ENCODE measurements at regions not wholly inside any gene's neighbourhood (a gene's known extent, or its start where the extent isn't known, plus 50 kb on each side); places are given as distances from the start of the nearest gene placed in this dataset.

- no peak for DNase-seq (ENCODE audit: low spot score)
These were observed 373.3 kb upstream of the THBS1 start for GRCh38 chr15:39207532-39208115.

DNA sequence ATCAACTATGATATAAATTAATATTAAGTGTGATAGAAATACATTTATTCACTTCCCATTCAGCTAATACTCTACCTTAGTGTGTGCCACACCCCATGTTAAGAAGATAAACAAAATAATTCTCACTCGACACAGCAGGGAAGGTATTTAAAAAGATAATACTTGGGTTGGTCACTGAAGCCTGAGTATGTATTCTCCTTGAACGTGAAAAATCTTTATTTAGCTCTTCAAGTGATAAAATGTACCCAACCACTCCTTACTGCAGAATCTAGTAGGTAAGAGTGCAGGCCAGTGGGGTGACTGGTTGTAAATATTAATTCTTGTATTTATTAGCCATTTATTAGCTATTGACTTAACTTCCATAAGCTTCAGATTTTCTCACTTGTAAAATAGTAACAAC is 372.7 kb upstream of the THBS1 start:
- no peak for DNase-seq (ENCODE audit: low spot score)

- no peak for DNase-seq (ENCODE audit: low spot score)
These were observed 371.2 kb upstream of the THBS1 start for GRCh38 chr15:39209548-39210211.

DNA sequence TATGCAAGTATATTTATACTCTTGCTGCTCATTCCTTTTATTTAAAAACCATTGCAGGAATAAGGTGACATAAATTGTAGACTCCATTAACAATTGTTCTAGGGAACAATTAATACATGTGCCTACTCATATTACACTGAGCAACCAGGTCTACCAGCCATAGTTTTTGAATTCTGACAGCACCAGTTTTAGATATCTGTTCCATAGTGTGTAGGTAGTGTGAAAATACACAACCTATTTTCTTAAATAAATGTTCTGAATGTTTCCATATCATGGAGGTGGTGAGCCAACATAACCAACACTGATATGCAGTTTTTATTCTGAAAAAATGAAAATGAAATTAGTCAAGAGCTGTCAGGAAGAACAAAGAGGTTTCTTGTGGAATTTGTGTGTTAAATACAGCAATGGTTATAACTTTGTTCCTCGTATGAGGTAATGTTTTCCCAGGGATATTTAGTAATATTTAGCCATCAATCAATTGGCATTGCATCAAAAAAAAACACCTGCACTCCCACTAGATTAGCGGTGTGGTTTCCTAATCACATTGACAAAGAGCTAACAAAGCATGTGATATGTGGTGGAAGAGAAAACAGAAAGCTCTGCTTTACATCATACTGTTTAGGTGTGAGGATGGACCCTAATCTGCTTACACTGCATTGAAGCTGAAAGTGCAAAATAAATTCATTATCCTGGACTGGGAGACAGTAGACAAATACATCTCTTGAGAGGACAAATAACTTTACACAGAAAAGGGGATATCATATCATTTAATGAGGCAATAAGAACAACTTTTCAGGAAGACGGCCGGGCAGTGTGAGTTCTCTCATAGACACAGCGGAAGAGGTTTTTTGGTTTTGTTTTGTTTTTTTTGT is 369.5 kb upstream of the THBS1 start:
- DNase-seq (ENCODE audit: low spot score), result no peak

DNA sequence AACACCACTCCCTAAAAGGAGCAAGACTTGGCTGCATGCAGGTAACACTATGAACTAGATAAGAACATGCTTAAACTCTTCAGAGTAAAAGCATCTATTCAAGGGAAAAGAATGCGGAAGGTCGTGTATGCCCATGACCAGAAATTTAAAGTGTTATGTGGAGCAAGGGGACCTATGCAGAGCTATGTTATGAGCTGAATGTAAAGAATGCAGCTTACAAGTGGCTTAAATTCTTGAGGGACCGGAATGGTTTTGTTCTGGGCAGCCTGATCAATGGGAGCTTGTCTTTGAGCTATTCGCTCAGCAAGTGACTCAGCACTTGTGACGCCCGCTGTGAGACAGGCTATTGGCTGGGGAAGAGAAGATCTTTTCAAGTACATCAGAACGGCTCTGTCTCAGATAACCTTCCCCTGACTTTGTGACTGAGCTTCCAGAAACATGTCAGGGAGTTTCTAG is 367.5 kb upstream of the THBS1 start:
- DNase-seq (ENCODE audit: low spot score), result peak; percentile 68

DNA sequence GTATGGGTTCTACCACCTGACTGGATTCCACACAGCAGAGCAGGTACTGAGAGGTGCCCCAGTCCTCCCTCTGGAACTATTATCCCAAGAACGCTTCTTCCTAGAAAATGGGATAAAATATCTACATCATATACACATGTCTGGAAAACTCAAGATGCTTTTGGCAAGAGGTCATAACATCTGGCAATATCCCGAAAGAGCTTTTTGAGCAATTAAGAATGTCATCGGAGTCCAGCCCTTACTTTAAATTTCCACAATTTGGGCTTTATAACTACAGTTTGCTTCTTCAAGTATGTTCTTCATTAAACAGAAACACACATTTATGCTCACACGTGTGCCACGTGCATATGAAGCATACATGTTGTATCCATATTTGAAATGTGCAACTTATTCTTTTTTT is 365.9 kb upstream of the THBS1 start:
- no peak for DNase-seq (ENCODE audit: low spot score)

- DNase-seq (ENCODE audit: low spot score), result no peak
These were observed 364.1 kb upstream of the THBS1 start for GRCh38 chr15:39216816-39217215.

DNA sequence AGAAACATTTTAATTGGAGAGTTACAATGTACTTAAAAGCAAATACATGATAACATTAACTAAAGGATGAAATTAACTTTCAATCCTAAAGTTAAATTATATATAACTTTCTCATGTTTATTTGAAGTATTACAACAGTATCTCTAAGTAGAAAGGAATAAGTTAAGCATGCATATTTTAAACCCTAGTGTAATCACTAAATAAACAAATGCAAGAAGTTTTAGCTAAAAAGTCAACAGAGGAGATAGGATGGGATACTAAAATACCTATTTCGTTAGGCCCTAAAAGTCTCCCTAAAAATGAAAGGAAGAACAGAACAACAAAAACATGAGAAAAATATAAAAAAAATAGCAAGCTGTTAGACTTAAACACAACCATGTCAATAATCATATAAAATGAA is 361.3 kb upstream of the THBS1 start:
- DNase-seq (ENCODE audit: low spot score), result no peak

GRCh38 chr15:39226169-39226937 is 354.5 kb upstream of the THBS1 start:
- no peak for DNase-seq (ENCODE audit: low spot score)

GRCh38 chr15:39227001-39227400 is 353.9 kb upstream of the THBS1 start:
- DNase-seq (ENCODE audit: low spot score), result no peak

DNA sequence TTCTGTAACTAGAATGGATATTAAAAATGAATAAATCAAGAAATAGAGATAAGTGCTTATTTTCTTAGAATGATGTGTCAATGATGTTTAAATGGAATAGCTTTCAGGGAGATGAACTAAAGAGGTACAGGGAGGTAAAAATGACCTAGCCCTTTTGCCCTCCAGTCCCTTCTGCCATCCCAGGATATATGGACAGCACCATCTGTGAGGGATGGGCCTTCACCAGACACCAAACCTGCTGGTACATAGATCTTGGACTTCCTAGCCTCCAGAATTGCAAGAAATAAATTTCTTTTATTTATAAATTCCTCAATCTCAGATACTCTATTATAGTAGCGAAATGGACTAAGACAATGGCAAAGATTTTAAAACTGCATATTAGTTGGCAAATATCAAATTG is 352.0 kb upstream of the THBS1 start:
- no peak for DNase-seq (ENCODE audit: low spot score)

DNA sequence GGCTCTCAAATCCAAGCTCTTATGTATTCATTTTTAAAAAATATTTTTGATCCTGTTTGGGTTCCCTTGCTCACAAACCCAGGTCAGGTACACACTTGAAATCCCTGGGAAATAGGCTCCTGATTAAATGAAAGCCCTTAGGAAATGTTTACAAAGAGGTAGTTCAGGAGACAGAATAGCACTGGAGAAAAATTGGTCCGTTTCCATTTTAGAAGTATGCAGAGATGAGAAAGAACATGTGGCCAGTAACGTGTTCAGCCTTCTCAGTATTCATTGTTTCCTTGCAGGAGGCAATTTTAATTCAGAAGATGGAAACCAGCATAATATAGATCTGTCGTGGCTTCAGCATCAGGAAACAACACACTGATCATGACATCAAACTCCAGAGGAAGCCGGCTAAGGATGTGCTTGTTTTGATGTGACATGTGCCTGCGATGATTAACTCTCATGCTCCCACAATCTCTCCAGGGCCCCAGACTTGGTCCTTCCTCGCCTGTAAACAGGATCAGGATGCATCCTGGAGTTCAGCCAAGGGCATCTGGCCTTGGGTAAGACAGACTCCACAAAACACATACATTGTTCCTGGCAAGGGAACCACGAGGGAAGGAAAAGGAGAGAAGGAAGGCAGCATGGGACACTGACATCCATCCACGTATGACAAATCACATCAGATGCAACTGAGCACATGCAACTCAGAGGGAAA is 350.5 kb upstream of the THBS1 start:
- no peak for DNase-seq (ENCODE audit: low spot score)

- no peak for DNase-seq (ENCODE audit: low spot score)
These were observed 350.0 kb upstream of the THBS1 start for GRCh38 chr15:39230908-39231285.

GRCh38 chr15:39232512-39232911 is 348.4 kb upstream of the THBS1 start:
- DNase-seq (ENCODE audit: low spot score), result peak; percentile 77

GRCh38 chr15:39235084-39235795 is 345.6 kb upstream of the THBS1 start:
- no peak for DNase-seq (ENCODE audit: low spot score)

- DNase-seq (ENCODE audit: low spot score), result no peak
These were observed 344.5 kb upstream of the THBS1 start for GRCh38 chr15:39236375-39236774.

- no peak for DNase-seq (ENCODE audit: low spot score)
These were observed 342.4 kb upstream of the THBS1 start for GRCh38 chr15:39238443-39238842.

DNA sequence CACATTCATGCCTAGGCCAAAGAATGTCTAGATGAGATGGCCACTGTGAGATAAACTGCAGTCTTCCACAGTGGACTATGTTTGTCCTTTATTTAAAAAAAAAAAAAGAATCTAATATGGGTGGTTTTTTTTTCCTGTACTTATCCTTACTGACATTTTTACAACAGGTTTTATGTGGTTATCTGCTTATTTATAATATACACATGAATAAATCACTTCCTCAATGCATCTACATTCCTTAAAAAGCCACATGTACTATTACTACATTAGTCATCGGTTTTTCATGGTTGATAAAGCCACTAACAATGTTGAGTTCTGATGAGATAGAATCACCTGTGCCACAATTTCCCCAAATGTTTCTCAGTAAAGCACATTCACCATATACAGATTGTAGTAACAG is 341.3 kb upstream of the THBS1 start:
- no peak for DNase-seq (ENCODE audit: low spot score)

DNA sequence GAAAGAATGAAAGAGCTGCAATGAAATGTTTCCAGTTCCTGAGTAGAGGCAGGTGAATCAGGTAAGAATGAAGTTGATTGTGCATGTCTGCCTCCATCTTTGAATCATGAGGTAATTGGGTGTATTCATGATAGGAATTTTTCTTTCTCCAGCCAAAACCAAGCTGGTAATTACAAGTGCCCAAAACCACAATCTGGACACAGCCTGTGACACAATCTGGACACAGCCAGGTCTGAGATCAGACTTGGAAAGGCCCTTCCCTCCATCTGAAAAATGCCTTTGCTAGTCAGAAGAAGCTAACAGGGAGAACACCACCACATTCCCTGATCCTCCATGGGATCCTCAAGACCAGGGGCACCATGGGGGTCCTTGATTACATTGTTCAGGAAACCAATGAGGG is 338.5 kb upstream of the THBS1 start:
- peak; percentile 38 for DNase-seq (ENCODE audit: low spot score)

- no peak for DNase-seq (ENCODE audit: low spot score)
These were observed 337.5 kb upstream of the THBS1 start for GRCh38 chr15:39243396-39243795.

DNA sequence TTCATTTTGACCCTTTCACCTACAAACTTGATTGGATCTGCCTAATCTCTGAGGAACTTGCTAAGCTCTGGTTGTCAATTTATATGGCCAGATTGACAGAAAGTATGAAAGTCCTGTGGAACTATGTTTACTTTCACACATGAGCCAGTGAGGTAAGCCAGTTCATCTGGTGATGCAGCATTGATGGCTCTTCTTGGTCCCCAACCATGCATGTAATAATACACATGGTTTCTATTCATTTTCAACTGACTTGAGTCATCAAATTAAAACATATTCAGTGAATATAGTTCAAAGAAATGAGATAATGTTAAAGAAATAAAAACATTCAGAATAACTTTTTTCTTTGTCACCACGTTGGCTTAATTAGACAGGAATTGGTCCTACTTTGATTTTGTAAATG is 336.1 kb upstream of the THBS1 start:
- no peak for DNase-seq (ENCODE audit: low spot score)

All from AG08396 (cell line).